Transverse colon (tissue), 4 donors: ENCODE measurements at regions not wholly inside any gene's neighbourhood (a gene's known extent, or its start where the extent isn't known, plus 50 kb on each side); places are given as distances from the start of the nearest gene placed in this dataset.

Experiments used
- DNase-seq: peaks from one replicate; pipeline ENCODE4 v3.0.0-alpha.2; 2019
- H3K27ac ChIP-seq, 4 donors: fragments of 200-600 bp; sonication (generic); 2 replicates each; pipeline ENCODE4 v1.5.1; 2016 to 2018; ENCODE audit warnings: inconsistent platforms in 4 of 4
- H3K27me3 ChIP-seq: fragments of 200-600 bp; sonication (generic); 2 replicates; pipeline ENCODE4 v1.5.1; 2017; ENCODE audit warnings: inconsistent platforms
- H3K36me3 ChIP-seq, 4 donors: fragments of 200-600 bp; sonication (generic); 2 replicates each; pipeline ENCODE4 v1.5.1; 2017 to 2019; ENCODE audit warnings: inconsistent platforms in 4 of 4
- H3K4me1 ChIP-seq, 4 donors: fragments of 200-600 bp; sonication (generic); 2 replicates each; pipeline ENCODE4 v1.5.1; 2017 to 2020; ENCODE audit warnings: inconsistent platforms in 4 of 4
- H3K4me3 ChIP-seq, 4 donors: fragments of 200-600 bp; sonication (generic); 1 replicate in 1 of 4; 2 replicates in 3 of 4; pipeline versions ENCODE4 v1.5.1 to v1.6.1; 2017 to 2019; ENCODE audit warnings: inconsistent platforms in 4 of 4
- H3K9me3 ChIP-seq, 2 donors: fragments of 200-600 bp; sonication (generic); 2 replicates each; pipeline ENCODE4 v1.5.1; 2017 to 2019; ENCODE audit warnings: inconsistent platforms in 2 of 2
- CTCF ChIP-seq, 5 experiments: fragments of 200-600 bp in 3 of 5; fragments of 450-650 bp in 2 of 5; sonication (generic) in 3 of 5; IDR thresholded peaks; 1 replicate in 2 of 5; 2 replicates in 3 of 5; pipeline ENCODE4 v1.5.1; 2016 to 2017; ENCODE audit warnings: antibody characterized with exemption in 5 of 5, inconsistent platforms in 3 of 5, mild to moderate bottlenecking in 2 of 5, moderate library complexity in 1 of 5
- EP300 ChIP-seq: sonication (generic); formaldehyde crosslinking; IDR thresholded peaks from one replicate; pipeline ENCODE4 v1.6.1; 2017; ENCODE audit warnings: antibody characterized with exemption, low read depth
- POLR2A ChIP-seq: fragments of 450-650 bp; IDR thresholded peaks from one replicate; pipeline ENCODE4 v1.6.1; 2016; ENCODE audit warnings: antibody characterized with exemption, mild to moderate bottlenecking, moderate library complexity
- POLR2AphosphoS5 ChIP-seq, 3 donors: sonication (generic); formaldehyde crosslinking; IDR thresholded peaks; one replicate each; pipeline ENCODE4 v1.6.1; 2016; ENCODE audit warnings: antibody characterized with exemption in 3 of 3
- WGBS, 2 donors: methylation state at CpG; one replicate each; pipeline ENCODE4 v1.1.5; 2018; ENCODE audit warnings: low coverage in 1 of 2; 5-methylcytosine and 5-hydroxymethylcytosine counted together
- in situ Hi-C, 4 donors: fragments of 200-750 bp; cut with MboI; loops; one replicate each; pipeline versions ENCODE4 v1.15.0 to v1.15.1; 2017; ENCODE audit warnings: low sequenced_read_pairs in 3 of 4, low pct_ligation_motif_present in 1 of 4, low pct_unique_long_range_greater_than_20kb in 1 of 4
- intact Hi-C: fragments of 100-400 bp; cut with DNase I; formaldehyde crosslinking; loops from one replicate; pipeline ENCODE4 v1.15.1; 2023; ENCODE audit warnings: low total_unique reads

GRCh38 chr18:48479531-48479930 is 59.3 kb upstream of the CTIF start:
- no peak for DNase-seq
- no peaks in the 10 kb centered on the region for H3K27me3 ChIP-seq
- H3K4me1 ChIP-seq = no peaks in the 10 kb centered on the region
- no peak overlapping the region for H3K4me3 ChIP-seq
- 81 to 84% methylated on average over 1 of the region's 1 CpG for WGBS, 2 donors
- H3K36me3 ChIP-seq = no peaks in the 10 kb centered on the region
- in situ Hi-C loops = loop anchor here in 3 of 4 donors (5.0 to 10.0 kb wide), 2 partner anchors 183 to 185 kb away; no protein-coding TSS in a partner anchor
- TF ChIP-seq CTCF (IDR thresholded peaks at IDR 0.05) (no peak), POLR2A (no peak)
- no peaks in the 10 kb centered on the region for H3K9me3 ChIP-seq
- intact Hi-C loops = no loop called here
- no peak overlapping the region for H3K27ac ChIP-seq

GRCh38 chr18:48477348-48477747 is 61.5 kb upstream of the CTIF start:
- WGBS, 2 donors = 71 to 75% methylated on average over 2 of the region's 2 CpGs
- Histone ChIP-seq H3K4me3 (no peak overlapping the region), H3K27me3 (no peaks in the 10 kb centered on the region), H3K4me1 (no peaks in the 10 kb centered on the region), H3K27ac (no peak overlapping the region), H3K9me3 (no peaks in the 10 kb centered on the region), H3K36me3 (no peaks in the 10 kb centered on the region)
- DNase-seq = no peak
- TF ChIP-seq POLR2AphosphoS5 (IDR thresholded peaks at IDR 0.05) (no peak), POLR2A (no peak), EP300 (no peak), CTCF (IDR thresholded peaks at IDR 0.05) (no peak)
- in situ Hi-C loops = loop anchor here in 3 of 4 donors (5.0 to 10.0 kb wide), 2 partner anchors 185 to 187 kb away; no protein-coding TSS in a partner anchor
- intact Hi-C loops = loop anchor here (2.0 kb wide), 1 partner anchor 187 kb away; no protein-coding TSS in a partner anchor

GRCh38 chr18:48476550-48476917 is 62.3 kb upstream of the CTIF start:
- Histone ChIP-seq H3K27me3 (no peaks in the 10 kb centered on the region), H3K4me3 (no peak overlapping the region), H3K9me3 (no peaks in the 10 kb centered on the region), H3K4me1 (no peaks in the 10 kb centered on the region), H3K27ac (no peak overlapping the region), H3K36me3 (no peaks in the 10 kb centered on the region)
- WGBS, 2 donors = 77 to 87% methylated on average over 3 of the region's 3 CpGs
- intact Hi-C loops (loop anchor here (2.0 kb wide), 1 partner anchor 188 kb away; no protein-coding TSS in a partner anchor), in situ Hi-C loops (loop anchor here in 3 of 4 donors (5.0 to 10.0 kb wide), 2 partner anchors 186 to 188 kb away; no protein-coding TSS in a partner anchor)
- DNase-seq = no peak
- TF ChIP-seq CTCF (IDR thresholded peaks at IDR 0.05) = no peak
- no peak for TF ChIP-seq POLR2A
- no peak for TF ChIP-seq EP300
- no peak for TF ChIP-seq POLR2AphosphoS5 (IDR thresholded peaks at IDR 0.05)

GRCh38 chr18:48475635-48476549 is 62.9 kb upstream of the CTIF start:
- Histone ChIP-seq H3K27ac (no peak overlapping the region), H3K36me3 (no peaks in the 10 kb centered on the region), H3K4me1 (no peaks in the 10 kb centered on the region), H3K9me3 (no peaks in the 10 kb centered on the region), H3K27me3 (no peaks in the 10 kb centered on the region), H3K4me3 (no peak overlapping the region)
- peak; percentile 35 for DNase-seq
- 27 to 33% methylated on average over 2 to 8 of the region's 8 CpGs for WGBS, 2 donors
- in situ Hi-C loops = loop anchor here in 3 of 4 donors (5.0 to 10.0 kb wide), 2 partner anchors 186 to 189 kb away; no protein-coding TSS in a partner anchor
- intact Hi-C loops = loop anchor here (2.0 kb wide), 1 partner anchor 189 kb away; no protein-coding TSS in a partner anchor
- TF ChIP-seq POLR2A = no peak
- TF ChIP-seq POLR2AphosphoS5 (IDR thresholded peaks at IDR 0.05) = no peak
- peak; percentile 74 to 84 (median 81) for TF ChIP-seq CTCF (IDR thresholded peaks at IDR 0.05)
- no peak for TF ChIP-seq EP300
